H1 (cell line): ENCODE measurements at regions not wholly inside any gene's neighbourhood (a gene's known extent, or its start where the extent isn't known, plus 50 kb on each side); places are given as distances from the start of the nearest gene placed in this dataset.

ENCODE experiments used
- CTCF ChIA-PET: fragments of 300-600 bp; sonication (Branson Sonifier 250); formaldehyde crosslinking; loops from one replicate; lab custom pipeline; 2021; ENCODE audit not compliant: partially characterized antibody; lab: Charles Lee
- POLR2A ChIA-PET: fragments of 300-600 bp; sonication (Branson Sonifier 250); formaldehyde crosslinking; loops from one replicate; lab custom pipeline; 2021; ENCODE audit warnings: inconsistent platforms; ENCODE audit not compliant: partially characterized antibody; lab: Charles Lee
- DNase-seq, 2 experiments: peaks; one replicate each; pipeline versions ENCODE4 v3.0.0 to v3.0.0-alpha.2; 2010 to 2022; ENCODE audit warnings: low spot score in 2 of 2, low read depth in 1 of 2, mixed read lengths in 1 of 2
- FAIRE-seq: peaks from 2 replicates; lab custom pipeline; 2011; peaks lifted over from hg19 to GRCh38; lab: Jason Lieb, UNC
- H2AFZ ChIP-seq: 2 replicates; pipeline ENCODE4 v1.8.1; 2012; ENCODE audit warnings: low read length, inconsistent platforms
- H2AK5ac ChIP-seq: 2 replicates; pipeline ENCODE4 v1.6.1; 2013; ENCODE audit warnings: low read depth, low read length
- H2BK120ac ChIP-seq: replicated peaks from 2 replicates; pipeline ENCODE3; 2013; ENCODE audit warnings: low read depth, low read length, inconsistent platforms
- H2BK12ac ChIP-seq: 2 replicates; pipeline ENCODE4 v1.6.1; 2013; ENCODE audit warnings: low read depth, low read length
- H2BK15ac ChIP-seq: 2 replicates; pipeline ENCODE4 v1.6.1; 2013; ENCODE audit warnings: low read length
- H2BK20ac ChIP-seq: 2 replicates; pipeline ENCODE4 v1.6.1; 2013; ENCODE audit warnings: low read length
- H2BK5ac ChIP-seq: 2 replicates; pipeline ENCODE4 v1.6.1; 2013; ENCODE audit warnings: low read depth, low read length
- H3K14ac ChIP-seq: 2 replicates; pipeline ENCODE4 v1.6.1; 2013; ENCODE audit warnings: inconsistent platforms; ENCODE audit not compliant: insufficient read length
- H3K18ac ChIP-seq: 2 replicates; pipeline ENCODE4 v1.6.1; 2013; ENCODE audit warnings: low read length; ENCODE audit errors: extremely low read depth
- H3K23ac ChIP-seq: 2 replicates; pipeline ENCODE4 v1.6.1; 2013; ENCODE audit warnings: inconsistent platforms; ENCODE audit not compliant: insufficient read length
- H3K23me2 ChIP-seq: 2 replicates; pipeline ENCODE4 v1.6.1; 2013; ENCODE audit warnings: low read depth, low read length
- H3K27ac ChIP-seq: 2 replicates; pipeline ENCODE4 v1.6.1; 2011; ENCODE audit warnings: low read depth, low read length, inconsistent platforms
- H3K27me3 ChIP-seq, 4 experiments: replicated peaks in 1 of 4; 1 replicate in 1 of 4; 2 replicates in 3 of 4; pipeline versions ENCODE4 v1.6.1 to v1.8.1; 2011 to 2013; ENCODE audit warnings: low read length in 3 of 4, mild to moderate bottlenecking in 3 of 4, inconsistent platforms in 2 of 4, mixed read lengths in 2 of 4, moderate library complexity in 1 of 4; ENCODE audit not compliant: control insufficient read depth in 3 of 4, insufficient read depth in 3 of 4; ENCODE audit errors: extremely low read depth in 1 of 4
- H3K36me3 ChIP-seq, 4 experiments: 2 replicates each; pipeline versions ENCODE4 v1.6.1 to v1.8.1; 2011 to 2013; ENCODE audit warnings: mild to moderate bottlenecking in 4 of 4, low read length in 3 of 4, moderate library complexity in 2 of 4, control low read depth in 1 of 4, inconsistent platforms in 1 of 4; ENCODE audit not compliant: insufficient read depth in 4 of 4, control insufficient read depth in 2 of 4
- H3K4ac ChIP-seq: replicated peaks from 2 replicates; pipeline ENCODE3; 2013; ENCODE audit warnings: low read length, low read depth, mixed read lengths, inconsistent platforms; ENCODE audit not compliant: insufficient read length
- H3K4me1 ChIP-seq, 4 experiments: replicated peaks in 1 of 4; 1 replicate in 1 of 4; 2 replicates in 3 of 4; pipeline versions ENCODE4 v1.6.1 to v1.8.1; 2011 to 2013; ENCODE audit warnings: low read length in 3 of 4, inconsistent platforms in 2 of 4, mixed read lengths in 1 of 4; ENCODE audit not compliant: insufficient read depth in 4 of 4, control insufficient read depth in 3 of 4
- H3K4me2 ChIP-seq, 2 experiments: 2 replicates each; pipeline versions ENCODE4 v1.6.1 to v1.8.1; 2011 to 2013; ENCODE audit warnings: low read depth in 2 of 2, low read length in 2 of 2, control low read depth in 1 of 2, inconsistent platforms in 1 of 2, mild to moderate bottlenecking in 1 of 2; ENCODE audit not compliant: insufficient read depth in 1 of 2
- H3K4me3 ChIP-seq, 4 experiments: fragments of 200-600, 300-600 bp in 1 of 4; sonication (generic), shearing (Covaris generic), sonication (Bioruptor Twin) in 1 of 4; 2 replicates each; pipeline versions ENCODE4 v1.5.1 to v1.8.1; 2011 to 2016; ENCODE audit warnings: low read length in 4 of 4, low read depth in 3 of 4, control low read depth in 2 of 4, inconsistent platforms in 2 of 4, mild to moderate bottlenecking in 2 of 4, mixed read lengths in 1 of 4, moderate library complexity in 1 of 4; ENCODE audit not compliant: insufficient read depth in 2 of 4; ENCODE audit errors: extremely low read depth in 1 of 4
- H3K56ac ChIP-seq: replicated peaks from 2 replicates; pipeline ENCODE3; 2013; ENCODE audit warnings: low read depth, mild to moderate bottlenecking, mixed read lengths, low read length, inconsistent platforms; ENCODE audit not compliant: insufficient read length
- H3K79me1 ChIP-seq: 2 replicates; pipeline ENCODE4 v1.6.1; 2013; ENCODE audit warnings: low read depth, low read length, control low read depth
- H3K79me2 ChIP-seq, 2 experiments: 2 replicates each; pipeline versions ENCODE4 v1.6.1 to v1.8.1; 2012 to 2013; ENCODE audit warnings: low read length in 2 of 2, mild to moderate bottlenecking in 2 of 2, inconsistent platforms in 1 of 2; ENCODE audit not compliant: insufficient read depth in 2 of 2, control insufficient read depth in 1 of 2
- H3K9ac ChIP-seq, 4 experiments: replicated peaks in 1 of 4; 1 replicate in 1 of 4; 2 replicates in 3 of 4; pipeline versions ENCODE4 v1.6.1 to v1.8.1; 2011 to 2013; ENCODE audit warnings: low read depth in 3 of 4, low read length in 3 of 4, control low read depth in 2 of 4, mild to moderate bottlenecking in 2 of 4, moderate library complexity in 2 of 4, inconsistent platforms in 1 of 4; ENCODE audit errors: extremely low read depth in 1 of 4
- H3K9me3 ChIP-seq, 2 experiments: 2 replicates each; pipeline versions ENCODE4 v1.6.1 to v1.8.1; 2012 to 2013; ENCODE audit warnings: mild to moderate bottlenecking in 2 of 2, moderate library complexity in 2 of 2, control low read depth in 1 of 2, inconsistent platforms in 1 of 2, low read depth in 1 of 2, low read length in 1 of 2, mixed read lengths in 1 of 2; ENCODE audit not compliant: insufficient read depth in 2 of 2
- H4K20me1 ChIP-seq, 2 experiments: replicated peaks in 1 of 2; 2 replicates each; pipeline versions ENCODE3 to v1.8.1; 2011 to 2013; ENCODE audit warnings: inconsistent platforms in 2 of 2, low read length in 2 of 2, mild to moderate bottlenecking in 1 of 2; ENCODE audit not compliant: insufficient read depth in 2 of 2, control insufficient read depth in 1 of 2
- H4K5ac ChIP-seq: 2 replicates; pipeline ENCODE4 v1.6.1; 2013; ENCODE audit warnings: low read length, low read depth, mixed read lengths, inconsistent platforms; ENCODE audit not compliant: insufficient read length
- H4K8ac ChIP-seq: 2 replicates; pipeline ENCODE4 v1.8.0; 2013; ENCODE audit warnings: mild to moderate bottlenecking, moderate library complexity, low read length, inconsistent platforms; ENCODE audit not compliant: insufficient read depth; ENCODE audit errors: extremely low read depth
- H4K91ac ChIP-seq: replicated peaks from 2 replicates; pipeline ENCODE3; 2013; ENCODE audit warnings: low read length, mixed read lengths, inconsistent platforms; ENCODE audit not compliant: insufficient read length
- CEBPB ChIP-seq: IDR thresholded peaks from 2 replicates; pipeline ENCODE4 v1.6.1; 2012; ENCODE audit warnings: low read depth, low read length
- SP2 ChIP-seq: IDR thresholded peaks from 2 replicates; pipeline ENCODE4 v1.6.1; 2012; ENCODE audit warnings: mild to moderate bottlenecking, low read length, inconsistent platforms
- SP4 ChIP-seq: IDR thresholded peaks from 2 replicates; pipeline ENCODE4 v1.6.1; 2012; ENCODE audit warnings: low read length, inconsistent platforms
- TBP ChIP-seq: IDR thresholded peaks from 2 replicates; pipeline ENCODE4 v1.6.1; 2011; ENCODE audit warnings: low read depth, low read length, improper control_type of control experiment
- WGBS, 2 experiments: shearing (Covaris generic) in 1 of 2; methylation state at CpG; one replicate each; pipeline versions ENCODE4 v1.1.6 to v1.1.7; 2013 to 2015; ENCODE audit warnings: low lambda C conversion rate in 2 of 2, mixed read lengths in 2 of 2, inconsistent platforms in 1 of 2, low coverage in 1 of 2, missing lambda C conversion rate in 1 of 2; ENCODE audit not compliant: insufficient replicate concordance in 2 of 2, insufficient coverage in 1 of 2, insufficient read length in 1 of 2; ENCODE audit errors: extremely low coverage in 1 of 2, missing lambda C conversion rate in 1 of 2; 5-methylcytosine and 5-hydroxymethylcytosine counted together

- ChIA-PET CTCF (interaction anchor here (0.7 kb wide), 1 partner anchor 752 kb away, joined by 3 read pairs; no protein-coding TSS in a partner anchor), POLR2A (no interaction called here)
- Histone ChIP-seq H3K4me2 (no peak overlapping the region), H3K4ac (no peak overlapping the region), H2BK120ac (no peak overlapping the region), H4K91ac (no peak overlapping the region), H2BK12ac (no peak overlapping the region), H3K18ac (no peak overlapping the region), H2BK20ac (no peak overlapping the region), H3K27me3 (no peaks in the 10 kb centered on the region), H3K79me2 (no peaks in the 10 kb centered on the region), H3K27ac (no peak overlapping the region), H3K23ac (no peak overlapping the region), H4K8ac (no peak overlapping the region), H2BK15ac (no peak overlapping the region), H3K9me3 (no peaks in the 10 kb centered on the region), H3K23me2 (no peaks in the 10 kb centered on the region), H3K4me1 (peaks cover 0 to 3% (median 0%) of the 10 kb centered on the region in 4 experiments; a peak in 1 of 7 replicates), H2AK5ac (no peak overlapping the region), H3K36me3 (no peaks in the 10 kb centered on the region), H3K56ac (no peak overlapping the region), H2BK5ac (no peak overlapping the region), H3K79me1 (no peaks in the 10 kb centered on the region), H2AFZ (peak overlapping the region; percentile 74; the same call in 1 of the 2 replicates), H3K4me3 (no peak overlapping the region), H3K14ac (no peak overlapping the region), H3K9ac (no peak overlapping the region), H4K20me1 (no peaks in the 10 kb centered on the region), H4K5ac (no peak overlapping the region)
- no peak for FAIRE-seq
- DNase-seq, result no peak
- 94% methylated on average over 3 of the region's 3 CpGs; no CpG with 5 or more reads in 1 of the 2 experiments for WGBS, 2 experiments
- TF ChIP-seq SP2 (no peak), SP4 (no peak), TBP (no peak), CEBPB (no peak)
Measured at GRCh38 chr10:65346466-65346865, 1579.4 kb upstream of the LRRTM3 start.
